Omental fat pad (tissue), 3 donors: ENCODE measurements at regions not wholly inside any gene's neighbourhood (a gene's known extent, or its start where the extent isn't known, plus 50 kb on each side); places are given as distances from the start of the nearest gene placed in this dataset.
"Not testable (repeated sequence)": the region's sequence is repeated elsewhere in the genome, so short reads cannot be mapped to it uniquely, and the experiment has no call there.

Source experiments
- ATAC-seq: fragments of 150-250 bp; one replicate; pipeline ENCODE4 v1.9.1; 2016; ENCODE audit warnings: mild to moderate bottlenecking, moderate library complexity; ENCODE audit not compliant: low FRiP score
- DNase-seq: peaks from one replicate; pipeline ENCODE4 v3.0.0-alpha.2; 2019; ENCODE audit warnings: low spot score
- CTCF ChIP-seq, 3 donors: fragments of 450-650 bp; IDR thresholded peaks; one replicate each; pipeline ENCODE4 v1.5.1; 2016 to 2017; ENCODE audit warnings: antibody characterized with exemption in 3 of 3, mild to moderate bottlenecking in 3 of 3, moderate library complexity in 2 of 3

DNA sequence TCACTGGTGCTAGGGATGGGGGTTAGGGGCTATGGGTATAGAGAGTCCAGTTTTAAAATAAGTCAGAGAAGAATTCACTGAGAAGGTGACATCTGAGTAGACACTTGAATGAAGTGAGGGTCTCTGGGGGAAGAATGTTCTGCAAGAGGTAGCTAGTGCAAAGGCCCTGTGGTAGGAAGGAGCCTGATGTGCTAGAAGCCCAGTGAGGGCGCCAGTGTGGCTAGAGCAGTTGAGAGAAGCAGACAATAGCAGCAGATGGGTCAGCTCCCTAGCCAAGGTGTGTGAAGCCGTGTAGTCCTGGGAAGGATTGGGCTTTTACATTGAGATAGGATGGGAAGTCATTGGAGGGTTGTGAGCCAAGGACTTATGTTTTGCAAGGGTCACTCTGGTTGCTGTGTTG lies 105.8 kb upstream of the PELI1 start:
- DNase-seq (no peak), ATAC-seq (no peak)
- TF ChIP-seq CTCF (IDR thresholded peaks at IDR 0.05), result no peak

DNA sequence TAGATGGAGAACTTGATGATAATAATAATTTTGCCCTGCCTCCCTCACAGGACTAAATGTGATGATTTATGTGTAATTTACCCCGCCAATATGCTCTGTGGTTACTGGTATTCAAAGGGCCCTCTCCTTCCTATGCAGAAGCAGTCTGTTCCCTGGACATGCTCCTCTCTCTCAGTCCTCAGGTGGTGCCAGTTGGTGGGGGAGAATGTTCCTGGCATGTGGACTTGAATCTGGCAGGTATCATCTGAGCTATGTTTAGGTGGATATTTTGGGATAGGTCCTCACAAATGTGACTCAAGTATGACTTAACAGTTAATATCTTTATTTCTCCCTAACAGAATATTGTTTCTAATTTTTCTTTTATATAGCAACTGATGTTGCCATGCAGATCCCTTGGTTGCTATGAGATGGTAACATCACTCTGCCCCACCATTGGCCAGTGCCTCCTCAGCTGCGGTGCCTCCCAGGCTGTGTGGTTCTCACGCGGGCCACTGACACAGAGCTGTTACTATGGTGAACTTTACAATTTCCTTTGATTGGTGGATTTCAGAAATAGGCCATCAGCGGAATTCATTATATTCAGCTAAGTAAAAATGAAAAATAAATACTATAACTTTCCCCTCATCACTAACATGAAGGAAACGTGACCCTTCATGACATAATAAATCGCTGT lies 106.7 kb upstream of the PELI1 start:
- ATAC-seq (no peak), DNase-seq (no peak)
- TF ChIP-seq CTCF (IDR thresholded peaks at IDR 0.05), result no peak

DNA sequence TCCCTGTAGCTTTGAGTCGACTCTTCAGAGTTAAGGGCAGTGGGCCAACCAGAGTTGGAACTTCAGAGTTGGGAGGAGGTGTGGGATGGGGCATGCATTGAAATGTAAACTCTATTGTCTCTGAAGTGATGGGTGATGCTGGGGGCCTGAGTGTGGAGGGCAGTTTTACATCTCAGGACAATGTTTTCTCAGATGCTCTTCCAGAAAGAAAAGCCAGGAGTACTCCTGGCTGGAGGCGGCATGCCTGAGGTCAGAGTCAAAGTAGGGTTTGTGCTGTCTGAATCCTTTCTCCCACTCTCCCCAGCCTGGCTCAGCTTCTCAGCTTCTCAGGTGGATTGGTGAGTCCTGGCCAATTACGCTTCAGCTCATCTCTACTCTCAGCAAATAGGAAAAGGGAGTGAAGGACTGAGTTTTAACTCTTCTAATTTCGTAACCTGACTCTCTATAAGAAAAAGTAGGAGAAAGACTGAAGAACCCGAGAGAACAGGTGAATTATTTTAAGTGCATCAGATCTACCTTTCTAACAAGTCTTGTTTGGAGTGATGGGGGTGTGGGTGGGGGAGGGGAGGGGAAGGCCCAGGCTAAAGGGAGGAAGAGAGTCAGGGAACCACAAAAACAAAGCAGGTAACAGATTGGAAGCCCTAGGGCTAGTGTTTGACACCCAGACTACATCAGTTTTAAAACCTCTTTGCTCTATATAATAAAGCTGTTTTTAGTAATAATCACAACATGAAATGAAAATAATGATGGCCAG lies 107.5 kb upstream of the PELI1 start:
- ATAC-seq, result no peak
- no peak for TF ChIP-seq CTCF (IDR thresholded peaks at IDR 0.05)
- DNase-seq, result no peak

DNA sequence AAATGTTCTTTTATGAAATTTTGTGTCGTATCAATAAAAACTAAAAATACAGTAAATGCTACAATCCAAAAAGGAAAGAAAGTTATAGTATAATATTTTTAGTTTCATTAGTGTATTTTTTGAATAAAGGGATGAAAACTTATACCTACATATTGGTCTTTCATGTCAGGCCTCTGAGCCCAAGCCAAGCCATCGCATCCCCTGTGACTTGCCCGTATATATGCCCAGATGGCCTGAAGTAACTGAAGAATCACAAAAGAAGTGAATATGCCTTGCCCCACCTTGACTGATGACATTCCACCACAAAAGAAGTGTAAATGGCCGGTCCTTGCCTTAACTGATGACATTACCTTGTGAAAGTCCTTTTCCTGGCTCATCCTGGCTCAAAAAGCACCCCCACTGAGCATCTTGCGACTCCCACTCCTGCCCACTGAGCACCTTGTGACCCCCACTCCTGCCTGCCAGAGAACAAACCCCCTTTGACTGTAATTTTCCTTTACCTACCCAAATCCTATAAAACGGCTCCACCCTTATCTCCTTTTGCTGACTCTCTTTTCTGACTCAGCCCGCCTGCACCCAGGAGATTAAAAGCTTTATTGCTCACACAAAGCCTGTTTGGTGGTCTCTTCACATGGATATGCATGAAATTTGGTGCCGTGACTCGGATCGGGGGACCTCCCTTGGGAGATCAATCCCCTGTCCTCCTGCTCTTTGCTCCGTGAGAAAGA lies 108.2 kb upstream of the PELI1 start:
- ATAC-seq, DNase-seq: not testable (repeated sequence)

DNA sequence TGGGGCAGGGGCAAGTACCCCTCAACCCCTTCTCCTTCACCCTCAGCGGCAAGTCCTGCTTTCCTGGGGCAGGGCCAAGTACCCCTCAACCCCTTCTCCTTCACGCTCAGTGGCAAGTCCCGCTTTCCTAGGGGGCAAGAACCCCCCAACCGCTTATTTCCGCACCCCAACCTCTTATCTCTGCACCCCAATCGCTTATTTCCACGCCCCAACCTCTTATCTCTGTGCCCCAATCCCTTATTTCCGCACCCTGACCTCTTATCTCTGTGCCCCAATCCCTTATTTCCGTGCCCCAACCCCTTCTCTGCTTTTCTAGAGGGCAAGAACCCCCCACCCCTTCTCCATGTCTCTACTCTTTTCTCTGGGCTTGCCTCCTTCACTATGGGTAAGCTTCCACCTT lies 109.2 kb upstream of the PELI1 start:
- not testable (repeated sequence) for ATAC-seq, DNase-seq

GRCh38 chr2:64258566-64258965 lies 114.3 kb upstream of the PELI1 start:
- no peak for TF ChIP-seq CTCF (IDR thresholded peaks at IDR 0.05)
- ATAC-seq (no peak), DNase-seq (no peak)

- no peak for DNase-seq
- no peak for TF ChIP-seq CTCF (IDR thresholded peaks at IDR 0.05)
- ATAC-seq, result no peak
Measured at GRCh38 chr2:64259312-64259711, 115.1 kb upstream of the PELI1 start.
